ENCODE measurements at regions not wholly inside any gene's neighbourhood (a gene's known extent, or its start where the extent isn't known, plus 50 kb on each side); places are given as distances from the start of the nearest gene placed in this dataset.

- TF ChIP-seq ZNF274 (IDR thresholded peaks at IDR 0.05; ENCODE audit: low read depth, low read length) (no peak), YY1 (IDR thresholded peaks at IDR 0.05; ENCODE audit: insufficient read depth, insufficient read length) (no peak)
These were observed 202.3 kb upstream of the RXFP2 start for GRCh38 chr13:31537052-31537451.
